ENCODE measurements at regions not wholly inside any gene's neighbourhood (a gene's known extent, or its start where the extent isn't known, plus 50 kb on each side); places are given as distances from the start of the nearest gene placed in this dataset.
"Not testable (repeated sequence)": the region's sequence is repeated elsewhere in the genome, so short reads cannot be mapped to it uniquely, and the experiment has no call there.

DNA sequence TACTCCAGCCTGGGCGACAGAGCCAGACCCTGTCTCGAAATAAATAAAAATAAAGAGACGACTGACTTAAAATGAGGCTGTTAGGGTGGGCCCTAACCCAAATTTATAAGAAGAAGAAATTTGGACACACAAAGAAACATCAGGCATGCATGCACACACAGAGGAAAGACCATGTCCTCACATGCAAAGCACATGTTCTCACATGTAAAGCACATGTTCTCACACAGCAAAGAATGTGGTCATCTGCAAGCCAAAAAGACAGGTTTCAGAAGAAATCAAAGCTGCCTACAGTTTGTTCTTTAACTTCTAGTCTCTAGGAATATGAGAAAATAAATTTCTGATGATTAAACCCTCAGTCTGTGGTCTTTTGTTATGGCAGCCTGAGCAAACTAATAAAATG lies 132.3 kb upstream of the CRIM1 start:
- DNase-seq: no peak

- no peak for DNase-seq
Observed at GRCh38 chr2:36222485-36222884, 133.1 kb upstream of the CRIM1 start.

DNA sequence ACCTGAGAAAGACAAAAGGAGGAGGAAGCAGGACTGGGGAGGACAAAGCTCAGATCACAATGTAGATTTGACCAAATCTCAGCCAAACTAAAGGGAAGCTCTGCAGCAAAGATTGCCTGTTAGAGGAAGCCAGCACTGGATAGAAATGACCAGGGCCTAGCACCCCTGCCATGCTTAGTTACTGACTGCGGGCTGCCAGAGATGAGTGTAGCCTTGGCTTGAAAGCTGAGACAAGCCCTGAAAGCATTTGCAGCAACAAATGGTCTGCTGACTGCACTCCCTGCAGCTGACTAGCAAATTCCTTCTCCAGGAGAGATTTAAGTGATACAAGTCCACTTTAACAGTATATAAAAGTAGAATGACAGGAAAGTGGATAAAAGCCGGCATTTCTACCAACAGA lies 140.9 kb upstream of the CRIM1 start:
- DNase-seq: no peak

- DNase-seq: no peak
Observed at GRCh38 chr2:36203366-36203765, 152.2 kb upstream of the CRIM1 start.

- DNase-seq: no peak
Observed at GRCh38 chr2:36197181-36197971, 158.2 kb upstream of the CRIM1 start.

DNA sequence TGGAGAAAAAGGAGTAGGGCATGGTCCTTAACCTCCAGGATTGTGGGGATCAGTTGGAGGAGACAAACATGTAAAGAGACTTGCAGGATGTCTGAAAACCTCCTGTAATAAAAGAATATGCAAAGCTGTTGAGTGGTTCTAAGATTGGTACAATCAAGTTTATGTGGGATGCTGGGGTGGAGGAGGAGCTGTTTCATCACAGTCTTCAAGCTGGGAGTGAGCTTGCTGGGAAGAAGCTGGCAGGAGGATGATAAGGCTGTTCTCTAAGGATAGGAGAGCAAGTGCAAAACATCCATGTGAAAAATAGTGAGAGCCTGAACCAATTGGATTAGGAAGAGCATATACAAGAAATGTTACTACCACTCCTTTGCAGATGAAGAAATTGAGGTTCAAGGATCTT lies 161.9 kb upstream of the CRIM1 start:
- DNase-seq: no peak

GRCh38 chr2:36192983-36193382 lies 162.6 kb upstream of the CRIM1 start:
- DNase-seq: no peak

DNA sequence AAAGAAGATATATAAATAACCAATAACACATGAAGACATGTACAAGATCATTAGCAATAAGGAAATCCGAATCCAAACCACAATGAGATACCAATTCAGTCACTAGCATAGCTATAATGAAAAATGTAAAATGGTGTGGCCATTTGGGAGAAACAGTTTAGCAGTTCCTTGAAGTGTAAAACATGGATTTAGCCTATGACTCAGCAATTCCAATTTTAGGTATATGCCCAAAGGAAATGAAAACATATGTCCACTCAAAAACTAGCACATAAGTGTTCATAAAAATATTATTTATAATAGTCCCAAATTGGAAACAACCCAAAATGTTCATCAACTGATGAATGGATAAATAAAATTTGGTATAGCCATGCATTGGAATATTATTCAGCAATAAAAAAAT lies 165.5 kb upstream of the CRIM1 start:
- no peak for DNase-seq

DNA sequence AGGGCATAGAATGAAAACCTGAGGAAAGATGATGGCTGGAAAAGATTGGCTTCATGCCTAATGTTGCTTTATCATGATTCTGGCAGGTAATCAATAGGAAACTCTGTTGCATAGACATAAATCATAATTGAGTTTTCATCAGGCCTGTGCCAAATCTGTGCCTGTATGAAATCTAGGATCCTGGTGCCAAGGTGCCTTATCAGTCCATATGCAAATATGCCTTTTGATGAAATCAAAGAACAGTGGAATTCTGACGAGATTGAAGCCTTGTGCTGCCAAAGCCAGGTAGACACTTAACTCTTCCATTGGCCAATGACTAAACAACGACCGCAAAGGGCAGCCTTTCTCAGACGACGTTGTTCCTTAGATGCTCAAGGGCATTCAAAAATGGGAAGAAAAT lies 170.0 kb upstream of the CRIM1 start:
- no peak for DNase-seq

- DNase-seq: no peak
Observed at GRCh38 chr2:36184848-36185247, 170.7 kb upstream of the CRIM1 start.

DNA sequence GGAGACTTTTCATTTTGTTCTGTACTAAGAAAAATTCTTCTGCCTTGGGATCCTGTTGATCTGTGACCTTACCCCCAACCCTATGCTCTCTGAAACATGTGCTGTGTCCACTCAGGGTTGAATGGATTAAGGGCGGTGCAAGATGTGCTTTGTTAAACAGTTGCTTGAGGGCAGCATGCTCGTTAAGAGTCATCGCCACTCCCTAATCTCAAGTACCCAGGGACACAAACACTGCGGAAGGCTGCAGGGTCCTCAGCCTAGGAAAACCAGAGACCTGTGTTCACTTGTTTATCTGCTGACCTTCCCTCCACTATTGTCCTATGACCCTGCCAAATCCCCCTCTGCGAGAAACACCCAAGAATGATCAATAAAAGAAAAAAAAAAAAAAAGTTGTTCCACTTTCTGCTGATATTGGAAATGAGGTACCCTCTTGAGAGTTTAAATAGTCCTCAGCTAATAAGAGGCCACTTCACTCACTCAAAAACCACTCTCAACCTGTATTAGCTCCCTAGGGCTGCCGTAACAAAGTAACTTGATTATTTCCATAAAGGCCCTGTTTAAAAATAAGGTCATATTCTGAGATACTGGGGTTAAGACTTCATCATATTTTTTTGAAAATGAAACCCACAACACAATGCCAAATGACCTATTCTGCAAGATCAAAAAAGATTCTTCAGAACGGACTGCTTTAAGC lies 174.6 kb upstream of the CRIM1 start:
- not testable (repeated sequence) for DNase-seq

GRCh38 chr2:36180293-36180692 lies 175.3 kb upstream of the CRIM1 start:
- not testable (repeated sequence) for DNase-seq

GRCh38 chr2:36179668-36180269 lies 175.8 kb upstream of the CRIM1 start:
- not testable (repeated sequence) for DNase-seq

GRCh38 chr2:36178384-36178783 lies 177.2 kb upstream of the CRIM1 start:
- DNase-seq: no peak

- no peak for DNase-seq
Observed at GRCh38 chr2:36177282-36177681, 178.3 kb upstream of the CRIM1 start.

GRCh38 chr2:36174920-36175319 lies 180.7 kb upstream of the CRIM1 start:
- no peak for DNase-seq

- DNase-seq: no peak
Observed at GRCh38 chr2:36173760-36174404, 181.7 kb upstream of the CRIM1 start.

- no peak for DNase-seq
Observed at GRCh38 chr2:36172824-36173223, 182.8 kb upstream of the CRIM1 start.

DNA sequence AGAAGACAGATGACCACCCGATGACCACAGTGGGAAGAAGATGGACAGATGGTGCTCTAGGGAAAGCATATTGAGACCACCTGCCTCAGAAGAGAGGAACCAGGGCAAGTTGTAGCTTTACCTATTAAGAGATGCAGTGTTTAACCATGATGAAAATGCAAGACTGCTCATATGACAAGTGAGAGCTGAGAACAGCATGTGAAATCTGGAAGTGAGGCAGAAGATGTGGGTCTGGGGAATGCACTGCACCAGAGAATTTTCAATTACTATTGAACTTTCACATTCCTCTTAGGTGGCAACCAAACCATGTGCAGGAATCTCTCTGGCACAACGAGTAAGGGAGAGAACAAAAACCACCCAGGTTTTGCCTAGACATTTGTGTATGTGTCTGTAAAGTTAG lies 184.8 kb upstream of the CRIM1 start:
- no peak for DNase-seq

- no peak for DNase-seq
Observed at GRCh38 chr2:36169843-36170242, 185.7 kb upstream of the CRIM1 start.

DNA sequence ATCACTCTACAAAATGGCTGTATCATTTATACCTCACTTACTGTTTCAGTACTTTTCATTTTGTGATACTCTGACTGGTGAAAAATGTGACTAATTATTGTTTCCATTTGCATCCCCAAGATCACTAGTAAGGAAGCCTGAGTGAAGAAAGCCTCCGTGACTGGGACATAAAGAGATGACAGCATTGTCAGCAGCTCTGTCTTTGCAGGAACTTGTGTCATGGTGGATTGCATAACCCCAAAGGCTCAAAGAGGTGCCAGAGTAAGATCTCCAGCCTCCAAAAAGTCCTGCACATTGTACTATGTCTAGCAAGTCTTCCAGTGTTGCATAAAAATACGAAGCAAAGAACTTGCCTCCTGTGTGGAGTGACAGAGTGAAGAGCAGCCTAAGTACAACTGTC lies 187.5 kb upstream of the CRIM1 start:
- no peak for DNase-seq

DNA sequence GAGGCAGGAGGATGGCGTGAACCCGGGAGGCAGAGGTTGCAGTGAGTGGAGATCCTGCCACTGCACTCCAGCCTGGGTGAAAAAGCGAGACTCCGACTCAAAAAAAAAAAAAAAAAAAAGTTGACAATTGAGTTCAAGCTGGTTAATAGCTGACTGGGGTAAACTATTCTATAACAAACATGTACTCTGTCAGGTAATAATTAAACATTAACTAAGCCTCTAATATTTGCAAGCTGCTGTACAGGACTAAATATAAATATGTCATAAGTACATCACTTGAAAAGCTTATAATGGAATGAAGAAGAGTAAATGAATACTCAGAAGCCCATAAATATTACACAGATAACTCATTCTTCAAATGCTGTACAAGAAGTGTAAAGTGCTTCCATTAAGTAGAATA lies 190.4 kb upstream of the CRIM1 start:
- no peak for DNase-seq

DNA sequence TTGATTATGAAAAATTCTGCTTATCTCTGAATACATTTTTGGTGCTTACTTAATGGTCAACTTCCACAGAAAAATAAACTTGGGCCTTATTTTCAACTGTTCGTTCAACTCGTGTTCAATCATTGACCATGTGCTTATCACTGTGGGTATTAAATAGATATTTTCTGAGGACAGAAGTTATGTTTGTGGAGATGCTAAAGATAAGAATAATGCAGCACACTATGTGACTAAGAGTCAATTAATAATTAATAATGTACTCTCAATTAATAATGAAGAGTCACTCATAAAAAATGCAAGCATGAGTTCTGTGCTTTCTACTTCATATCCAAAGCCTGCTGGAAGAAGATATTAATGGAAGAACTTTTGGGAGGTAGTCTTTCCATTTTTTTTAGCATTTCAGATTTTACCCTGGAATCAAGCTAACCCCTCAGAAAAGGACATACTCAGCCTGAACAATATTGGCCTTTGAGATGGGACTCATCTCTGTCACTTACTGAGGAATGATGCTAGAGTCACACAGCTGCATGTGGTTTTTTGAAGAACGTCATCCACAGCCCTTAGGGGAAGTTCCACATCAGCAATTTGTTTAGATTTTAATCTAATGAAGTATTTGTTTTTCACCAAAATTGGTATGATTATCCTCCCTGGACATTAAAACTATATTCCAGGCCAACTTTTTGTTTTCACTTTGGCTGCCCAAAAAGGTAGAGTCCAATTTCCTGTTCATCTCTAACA lies 191.9 kb upstream of the CRIM1 start:
- DNase-seq: no peak
